ENCODE measurements at regions not wholly inside any gene's neighbourhood (a gene's known extent, or its start where the extent isn't known, plus 50 kb on each side); places are given as distances from the start of the nearest gene placed in this dataset.

DNA sequence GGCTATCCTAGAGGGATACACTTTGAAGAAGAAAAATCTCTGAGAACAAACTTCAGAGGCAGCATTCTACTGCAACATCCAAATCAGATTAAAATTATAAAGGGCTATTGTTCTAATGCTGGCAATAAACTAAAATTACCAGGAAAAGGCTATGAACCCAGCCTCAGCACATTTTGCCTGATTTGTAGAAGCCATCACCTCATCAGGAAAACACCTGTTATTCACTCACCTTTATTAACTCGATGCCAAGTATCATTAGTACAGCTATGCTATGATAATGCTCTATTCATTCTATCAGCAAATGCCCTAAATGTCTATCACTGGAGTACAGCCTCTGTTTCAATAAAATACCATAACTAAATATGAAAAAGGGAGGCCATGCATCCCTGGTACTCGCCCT lies 510.2 kb downstream of the RASEF start:
- DNase-seq (ENCODE audit: low spot score), result no peak

DNA sequence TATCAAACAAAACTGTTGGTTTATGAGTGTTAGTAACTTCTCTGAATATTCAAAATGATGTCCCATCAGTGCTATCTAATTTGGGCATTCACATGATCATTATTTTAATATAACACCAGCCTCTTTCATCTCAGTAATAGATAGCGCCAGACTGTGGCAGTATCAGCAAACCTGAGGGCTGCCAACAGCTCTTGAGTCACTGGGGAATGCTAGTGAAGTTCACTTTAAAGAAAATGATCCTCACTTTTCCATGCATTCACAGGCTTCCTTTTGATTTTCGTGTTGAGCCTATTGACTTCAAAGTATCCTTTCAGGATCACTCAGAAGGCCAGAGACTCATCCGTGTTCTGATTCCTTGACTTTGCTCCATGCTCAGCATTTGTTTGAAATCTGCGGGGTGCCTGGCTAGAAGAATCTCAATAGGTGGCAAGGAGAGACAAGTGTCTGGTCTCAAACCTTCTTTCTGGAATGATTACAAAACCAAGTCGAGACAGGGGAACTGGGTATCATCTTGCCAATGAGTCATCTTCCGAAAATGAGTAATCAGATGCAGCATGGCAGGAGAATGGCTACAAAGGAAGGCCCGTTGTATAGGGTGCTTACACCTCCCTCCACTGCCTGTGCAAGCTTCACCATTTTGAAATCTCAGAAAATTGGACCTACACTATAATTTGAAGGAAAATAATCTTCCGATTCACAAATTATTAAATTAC lies 509.1 kb downstream of the RASEF start:
- no peak for DNase-seq (ENCODE audit: low spot score)

DNA sequence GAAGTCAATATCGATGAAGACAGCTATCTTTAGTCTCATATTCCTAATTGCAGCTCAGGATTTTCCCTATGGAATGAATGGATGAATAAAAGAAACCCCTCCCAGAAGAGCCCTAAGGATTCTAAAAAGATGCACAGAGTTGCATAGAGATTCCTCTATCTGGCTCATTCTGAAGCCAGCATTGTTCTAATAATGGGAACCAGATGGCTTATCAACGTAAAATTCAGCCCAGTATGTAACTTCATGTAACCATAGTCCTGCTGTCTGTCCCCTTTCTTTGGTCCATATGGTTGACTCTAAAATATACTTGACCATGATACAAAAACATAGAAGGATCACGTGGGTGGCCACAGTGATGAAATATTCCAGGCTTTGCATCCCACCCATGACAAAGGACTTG lies 508.6 kb downstream of the RASEF start:
- DNase-seq (ENCODE audit: low spot score), result no peak

DNA sequence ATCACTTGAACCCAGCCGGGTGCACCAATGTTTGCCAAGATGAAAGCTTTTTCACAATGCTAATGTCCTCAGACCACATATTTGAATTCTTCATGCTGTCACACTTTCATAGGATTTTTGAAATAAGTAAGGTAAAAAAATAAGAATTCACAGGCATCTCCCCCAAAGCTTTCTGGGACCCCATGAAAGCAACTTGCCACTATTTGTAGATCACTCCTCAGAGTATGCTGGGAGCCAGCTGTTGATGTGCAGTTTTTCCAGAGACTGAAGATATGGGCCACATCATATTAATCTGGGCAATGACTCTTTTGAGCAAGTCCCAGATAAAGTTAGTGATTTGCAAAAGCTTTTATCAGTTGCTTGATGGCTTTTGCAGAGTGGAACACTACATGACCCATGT lies 507.9 kb downstream of the RASEF start:
- no peak for DNase-seq (ENCODE audit: low spot score)

DNA sequence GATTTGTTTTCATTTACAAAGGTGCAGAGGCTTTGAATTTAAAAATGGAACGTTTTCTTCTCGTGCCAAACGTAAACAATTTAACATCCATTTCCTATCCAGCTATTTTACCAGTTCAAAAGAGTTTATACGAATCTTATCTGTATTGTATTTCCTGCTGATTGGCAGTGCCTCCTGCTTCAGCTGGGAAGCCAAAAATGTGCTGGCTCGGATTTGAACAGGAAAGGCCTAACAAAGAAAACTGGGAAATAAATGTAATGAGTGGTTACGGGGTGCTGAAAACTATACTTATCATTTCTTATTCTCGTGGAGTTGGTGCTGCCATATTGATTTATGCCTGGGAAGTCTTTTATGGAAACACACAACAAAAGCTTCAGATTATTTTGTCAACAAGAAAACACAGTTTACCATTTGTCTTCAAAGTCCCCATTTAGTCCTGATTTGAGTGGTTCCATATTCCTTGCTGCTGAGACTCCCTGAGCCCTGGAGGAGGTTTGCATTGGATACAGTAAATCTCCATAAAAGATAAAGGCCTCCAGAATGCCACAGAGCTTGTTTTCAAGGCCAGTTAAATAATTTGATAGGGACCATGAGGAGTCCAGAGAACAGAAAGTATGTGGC lies 507.4 kb downstream of the RASEF start:
- DNase-seq (ENCODE audit: low spot score), result no peak

DNA sequence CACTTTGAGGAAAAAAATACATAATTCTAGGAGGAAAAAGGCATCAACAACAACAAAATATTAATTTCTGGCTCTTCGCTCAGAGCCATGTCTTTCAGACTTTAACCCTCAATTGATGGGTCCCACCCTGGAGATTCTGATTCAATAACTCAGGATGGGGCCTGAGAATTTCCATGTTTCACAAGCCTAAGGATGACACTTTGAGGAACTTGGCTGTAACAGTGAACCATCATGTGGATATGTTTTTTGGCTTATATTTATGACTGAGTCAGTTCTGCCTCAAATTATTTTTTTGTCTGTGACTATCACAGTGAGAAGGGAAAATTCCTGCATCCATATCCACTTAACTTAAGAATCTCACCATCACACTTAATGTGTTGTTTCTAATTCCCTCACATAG lies 504.6 kb downstream of the RASEF start:
- DNase-seq (ENCODE audit: low spot score), result no peak

DNA sequence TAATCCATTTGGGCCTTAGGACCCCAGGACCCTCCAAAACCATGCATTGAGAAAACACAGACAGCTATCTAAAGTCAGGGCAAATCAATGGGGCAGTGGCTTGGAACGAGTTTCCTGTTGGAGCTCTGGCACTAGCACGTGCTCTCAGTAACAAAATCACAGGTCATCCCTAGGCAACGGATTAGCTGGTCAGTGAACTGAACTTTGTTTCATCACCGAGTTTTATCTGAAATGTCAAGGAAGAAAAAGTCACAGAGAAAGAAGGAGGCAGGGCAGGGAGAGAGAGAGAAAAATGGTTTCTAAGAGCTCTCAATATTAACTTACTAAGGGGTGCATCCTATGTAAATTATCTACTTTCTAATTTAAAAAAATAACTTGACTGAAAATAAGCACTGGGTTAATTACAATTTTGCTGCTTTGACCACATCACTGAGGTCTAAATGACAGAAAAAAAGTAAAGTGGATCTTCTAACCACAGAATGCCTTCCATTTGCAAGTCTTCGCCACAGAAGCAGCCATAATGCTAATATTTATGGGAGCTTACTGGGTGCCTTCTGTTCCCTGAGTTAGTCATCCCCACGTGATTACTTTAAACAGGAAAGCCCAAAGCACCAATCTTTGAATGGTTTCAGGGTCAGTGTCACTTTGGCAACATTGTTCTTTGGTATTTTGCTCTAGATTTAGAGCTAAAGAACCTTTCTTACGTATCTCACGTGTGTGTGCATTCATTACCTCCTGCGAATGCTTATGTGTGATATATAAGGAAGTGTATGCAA lies 503.9 kb downstream of the RASEF start:
- DNase-seq (ENCODE audit: low spot score), result no peak

DNA sequence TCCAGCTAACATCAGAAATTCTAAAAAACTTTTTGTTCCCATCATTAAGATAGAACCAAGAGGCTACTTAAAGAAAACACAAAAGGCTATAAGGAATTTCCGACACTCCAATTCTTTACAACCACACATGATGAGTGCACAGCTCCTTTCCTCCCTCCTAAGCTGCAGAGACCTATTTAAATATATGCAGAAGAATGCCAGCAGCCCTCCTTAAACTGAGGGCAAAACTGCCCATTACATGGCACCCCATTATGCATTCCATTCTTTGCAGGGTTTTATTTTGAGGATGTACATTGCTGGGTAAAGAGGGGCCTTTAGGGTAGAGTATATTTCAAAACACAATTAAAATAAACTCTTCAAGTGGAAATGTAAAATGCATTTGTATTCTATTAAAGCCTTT lies 502.9 kb downstream of the RASEF start:
- no peak for DNase-seq (ENCODE audit: low spot score)

DNA sequence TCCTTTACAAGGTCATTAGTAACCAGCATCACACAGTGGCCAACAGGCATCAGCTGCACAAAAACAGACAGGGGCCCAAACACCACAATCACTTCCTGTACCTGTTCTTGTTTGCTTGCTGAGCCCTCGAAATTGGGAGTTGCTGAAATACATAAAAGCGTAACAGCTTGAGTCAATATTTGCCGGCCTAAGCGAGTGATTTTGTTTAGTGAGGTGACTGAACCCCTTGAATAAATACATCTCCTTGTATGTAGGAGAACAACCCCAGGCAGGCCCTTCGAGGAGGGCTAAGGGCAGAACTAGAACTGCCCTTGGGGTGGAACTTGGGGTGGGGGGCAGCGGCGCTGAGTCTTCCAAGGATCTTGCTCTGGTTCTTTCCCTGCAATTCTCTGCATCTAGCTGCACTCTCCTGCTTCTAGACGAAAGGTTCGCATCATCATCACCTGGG lies 502.5 kb downstream of the RASEF start:
- DNase-seq (ENCODE audit: low spot score), result no peak

DNA sequence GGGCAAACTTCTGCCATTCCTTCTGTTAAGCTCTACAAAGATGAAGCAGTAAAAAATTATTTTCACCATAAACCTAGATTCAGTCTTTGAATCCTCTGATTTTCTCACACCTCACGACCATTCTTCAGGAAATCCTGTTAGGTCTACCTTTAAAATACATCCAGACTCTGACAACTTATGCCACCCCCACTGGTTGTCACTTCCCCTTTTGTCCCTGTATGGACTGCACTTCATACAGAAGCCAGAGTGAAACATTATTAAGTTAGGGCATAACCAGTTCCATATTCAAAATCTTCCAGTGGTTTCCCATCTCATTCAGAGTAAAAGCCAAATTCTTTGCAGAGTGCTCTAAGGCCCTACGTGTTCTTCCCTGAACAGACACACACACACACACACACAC lies 499.8 kb downstream of the RASEF start:
- no peak for DNase-seq (ENCODE audit: low spot score)

DNA sequence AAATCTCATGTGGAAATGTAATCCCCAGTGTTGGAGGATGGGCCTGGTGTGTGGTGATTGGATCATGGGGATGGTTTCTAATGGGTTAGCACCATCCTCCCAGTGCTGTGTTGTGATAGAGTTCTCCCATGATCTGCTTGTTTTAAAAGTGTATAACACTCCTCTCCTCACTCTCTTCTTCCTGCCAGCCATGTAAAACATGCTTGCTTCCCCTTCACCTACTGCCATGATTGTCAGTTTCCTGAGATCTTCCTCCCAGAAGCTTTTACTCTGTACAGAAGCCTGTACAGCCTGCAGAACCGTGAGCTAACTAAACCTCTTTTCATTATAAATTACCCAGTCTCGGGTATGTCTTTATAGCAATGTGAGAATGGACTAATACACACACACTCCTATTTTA lies 499.1 kb downstream of the RASEF start:
- no peak for DNase-seq (ENCODE audit: low spot score)

DNA sequence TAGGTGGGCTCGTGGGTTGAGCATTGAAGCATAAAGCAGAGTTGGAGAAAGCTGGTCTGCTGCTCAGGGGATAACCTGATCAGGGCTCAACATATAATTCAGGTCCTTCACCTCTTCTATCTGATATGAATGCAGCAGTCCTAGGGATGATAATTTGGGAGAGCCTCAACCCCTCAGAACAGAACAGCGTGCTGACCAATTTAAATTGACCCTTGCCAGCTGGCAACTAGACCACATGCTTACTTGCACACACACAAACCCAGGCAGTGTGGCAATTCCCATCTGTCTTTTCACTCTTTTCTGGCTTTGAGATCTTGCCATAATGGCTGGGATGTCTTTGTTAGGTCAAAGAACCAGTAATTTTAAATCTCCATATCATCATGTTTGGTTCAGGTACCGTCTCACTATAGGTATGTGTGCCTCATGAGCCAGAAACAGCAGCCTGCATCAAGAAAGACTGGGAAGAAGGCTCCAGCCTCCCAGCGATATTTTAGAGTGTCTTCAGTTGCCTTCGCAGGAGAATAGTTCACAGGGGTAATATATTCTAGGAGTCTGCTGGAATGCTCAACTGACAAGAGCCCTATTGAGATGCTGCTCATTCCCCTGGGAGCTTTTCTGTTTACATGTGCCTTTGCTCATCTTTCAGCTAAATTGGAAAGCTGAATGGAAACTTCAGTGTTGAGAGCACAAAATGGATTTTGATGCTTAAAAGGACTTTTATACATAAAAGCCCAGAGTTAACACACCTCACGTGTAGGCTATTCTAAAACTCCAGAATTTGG lies 497.6 kb downstream of the RASEF start:
- no peak for DNase-seq (ENCODE audit: low spot score)

DNA sequence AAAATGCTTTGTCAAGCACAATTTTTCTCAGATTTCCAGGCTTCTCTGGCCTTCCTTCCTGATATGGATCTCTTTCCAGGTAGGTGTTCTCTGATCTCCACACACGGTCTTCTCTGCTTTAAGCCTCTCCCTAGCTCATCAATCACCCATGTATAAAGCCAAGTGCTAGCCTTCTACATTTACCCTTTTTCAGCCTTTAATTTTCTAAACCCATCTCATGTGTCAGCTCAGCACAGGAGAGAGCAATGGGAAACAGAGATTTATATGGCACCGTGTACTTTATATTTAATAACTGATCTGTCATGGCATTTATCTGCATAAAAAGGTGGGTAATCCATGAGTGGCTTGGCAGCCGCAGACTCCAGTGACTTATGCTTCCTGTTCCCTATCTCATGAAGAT lies 495.0 kb downstream of the RASEF start:
- DNase-seq (ENCODE audit: low spot score), result no peak

DNA sequence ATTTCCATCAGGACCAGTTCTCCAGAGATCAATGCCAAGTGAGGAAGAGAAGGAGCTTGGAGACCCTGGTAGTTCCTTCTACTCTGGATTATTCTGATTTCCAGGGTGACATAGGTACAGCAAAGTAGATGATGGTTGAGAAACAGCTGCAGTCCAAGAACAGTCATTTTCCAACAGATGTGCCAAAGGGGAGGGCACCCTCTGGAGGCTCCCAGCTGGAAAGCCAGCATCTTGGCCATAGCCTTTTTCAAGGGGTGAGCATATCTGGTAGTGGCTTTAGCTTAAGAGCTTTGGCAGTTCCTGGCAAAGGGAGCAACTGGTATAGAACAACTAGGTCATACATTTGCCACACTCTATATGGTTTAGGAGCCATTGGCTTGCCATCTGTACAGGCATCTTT lies 492.7 kb downstream of the RASEF start:
- no peak for DNase-seq (ENCODE audit: low spot score)

DNA sequence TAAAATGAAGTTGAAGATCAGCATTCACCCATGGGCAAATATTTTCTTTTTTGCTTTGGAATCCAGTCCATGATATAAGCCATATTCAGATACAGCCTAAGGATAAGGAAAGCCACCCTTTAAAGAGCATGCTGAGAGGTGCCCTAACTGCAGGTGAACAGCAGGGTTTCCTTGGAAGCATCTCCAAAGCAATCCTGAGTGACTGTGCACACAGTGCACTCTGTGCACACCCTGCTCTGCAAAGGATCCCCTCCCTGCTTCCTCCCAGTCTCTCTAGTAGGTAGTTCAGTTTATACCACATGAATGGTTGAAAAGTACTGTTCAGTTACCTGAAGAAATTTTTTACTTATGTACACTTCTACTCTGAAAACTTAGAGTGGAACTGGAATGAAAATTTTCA lies 491.4 kb downstream of the RASEF start:
- no peak for DNase-seq (ENCODE audit: low spot score)

DNA sequence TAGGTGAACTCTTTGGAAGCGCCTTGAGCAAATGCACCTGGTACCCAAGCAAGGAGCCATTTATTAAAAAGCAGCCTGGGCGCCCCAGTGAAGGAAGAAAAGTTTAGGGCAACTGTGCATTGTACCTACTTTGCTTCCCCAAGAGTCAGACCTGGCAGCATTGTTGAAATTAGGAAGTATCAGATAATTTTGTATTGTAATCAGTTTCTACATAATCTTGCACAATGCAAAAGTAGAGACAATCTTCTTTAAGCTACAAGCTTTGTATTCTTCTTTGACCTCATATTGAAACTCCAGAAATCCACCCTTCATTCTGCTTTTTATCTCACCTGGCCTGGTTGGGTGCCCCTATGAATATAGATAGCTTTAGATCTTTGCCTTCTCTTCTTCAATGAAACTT lies 490.8 kb downstream of the RASEF start:
- DNase-seq (ENCODE audit: low spot score), result no peak

DNA sequence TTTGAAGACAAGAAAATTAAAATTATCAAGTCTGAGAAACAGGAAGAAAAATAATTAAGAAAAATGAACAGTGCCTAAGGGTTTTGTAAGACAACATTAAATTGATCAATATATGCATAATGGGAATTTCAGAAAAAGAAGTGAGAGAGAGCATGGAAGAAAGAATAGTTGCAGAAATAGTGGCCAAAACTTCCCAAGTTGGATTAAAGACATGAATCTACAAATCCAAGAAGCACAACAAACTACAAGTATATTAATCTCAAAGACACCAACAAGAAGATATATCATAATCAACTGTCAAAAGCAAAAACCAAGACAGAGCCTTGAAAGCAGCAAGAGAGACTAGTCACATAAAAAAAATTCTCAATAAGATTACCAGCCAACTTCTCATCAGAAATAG lies 488.0 kb downstream of the RASEF start:
- DNase-seq (ENCODE audit: low spot score), result no peak

DNA sequence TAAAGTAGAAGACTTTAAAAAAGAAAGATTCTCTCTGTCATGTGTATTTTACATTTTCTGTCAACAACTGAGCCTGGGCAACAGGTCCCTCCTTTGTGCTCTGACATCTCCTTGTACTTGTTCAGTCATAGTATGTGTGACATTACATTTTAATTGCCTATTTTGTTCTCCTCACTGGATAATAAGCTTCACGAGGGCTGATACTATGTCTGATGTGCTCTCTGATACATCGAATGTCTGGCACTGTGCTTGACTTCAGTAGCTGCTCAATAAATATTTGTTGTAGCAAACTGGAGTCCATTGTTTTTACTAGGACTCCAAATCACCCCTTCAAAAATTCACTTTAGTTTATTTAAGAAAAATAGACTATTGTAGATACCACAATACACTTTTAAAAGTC lies 482.0 kb downstream of the RASEF start:
- no peak for DNase-seq (ENCODE audit: low spot score)

DNA sequence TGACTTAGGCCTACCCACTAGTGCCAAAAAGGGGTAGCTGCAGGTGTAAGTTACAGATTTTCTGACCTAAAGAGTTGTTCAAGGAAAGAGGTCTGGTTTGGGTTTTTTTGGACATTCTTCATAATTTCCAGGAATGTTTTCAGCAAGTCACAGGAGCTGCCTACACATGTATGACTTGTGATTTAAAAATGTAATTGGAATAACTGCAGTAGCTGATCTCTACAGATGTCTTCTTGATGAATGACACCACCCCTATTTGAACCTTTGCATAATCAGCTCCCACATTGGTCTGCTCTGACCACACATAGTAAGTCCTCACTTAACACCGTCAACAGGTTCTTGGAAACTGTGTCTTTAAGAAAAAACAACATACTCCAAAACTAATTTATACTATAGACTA lies 481.4 kb downstream of the RASEF start:
- DNase-seq (ENCODE audit: low spot score), result no peak

DNA sequence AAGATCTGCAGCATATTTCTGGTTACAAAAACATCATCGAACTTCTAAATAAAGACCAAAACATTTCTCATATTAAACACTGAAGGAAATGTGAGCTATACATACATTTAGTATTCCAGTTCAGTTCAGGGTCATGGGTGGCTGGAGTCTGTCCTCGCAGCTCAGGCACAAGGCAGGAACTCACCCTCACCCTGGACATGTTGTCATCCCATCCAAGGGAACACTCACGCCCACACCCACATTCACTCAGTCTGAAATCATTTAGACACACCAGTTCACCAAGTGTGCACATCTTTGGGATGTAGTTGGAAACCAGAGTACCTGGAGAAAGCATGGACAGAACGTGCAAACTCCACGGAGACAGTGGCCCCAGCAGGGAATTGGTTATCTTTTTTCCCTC lies 481.0 kb downstream of the RASEF start:
- no peak for DNase-seq (ENCODE audit: low spot score)

DNA sequence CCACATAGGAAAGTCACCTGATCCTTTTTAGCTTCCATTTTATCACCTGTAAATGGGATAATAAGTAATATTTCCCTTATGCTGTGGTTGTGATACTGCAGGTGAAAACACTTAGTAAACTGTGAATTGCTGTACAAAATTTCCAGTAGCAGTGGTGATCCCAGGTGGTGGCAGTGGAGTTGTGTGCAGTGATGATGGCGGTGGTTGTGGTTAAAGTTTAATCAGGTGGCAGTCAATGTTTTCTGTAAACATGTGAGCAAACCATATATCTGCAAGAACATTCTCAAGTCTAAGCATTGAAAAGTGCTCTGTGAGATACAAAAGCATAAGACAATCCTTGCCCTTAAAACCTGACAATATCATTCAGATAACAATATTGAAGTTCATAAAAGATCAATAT lies 480.2 kb downstream of the RASEF start:
- no peak for DNase-seq (ENCODE audit: low spot score)

DNA sequence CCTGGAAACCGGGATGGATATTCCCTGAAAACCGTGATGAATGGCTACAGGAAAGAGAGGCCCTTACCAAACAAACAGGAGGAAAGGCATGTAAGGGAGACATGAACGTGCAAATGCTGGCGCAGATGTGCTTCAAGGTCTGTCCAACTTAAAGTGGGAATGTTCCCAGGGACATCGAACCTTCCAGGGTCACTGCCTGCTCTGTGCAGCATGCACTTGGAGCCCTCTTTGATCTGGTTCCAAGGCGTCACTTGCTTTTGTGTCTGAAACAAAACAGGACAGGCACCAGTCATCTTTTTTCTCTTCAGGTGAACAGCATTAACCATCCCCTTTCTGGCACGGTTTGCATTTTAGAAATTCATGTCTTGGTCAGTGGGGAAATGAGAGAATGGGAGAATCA lies 479.4 kb downstream of the RASEF start:
- no peak for DNase-seq (ENCODE audit: low spot score)
